ENCODE measurements at regions not wholly inside any gene's neighbourhood (a gene's known extent, or its start where the extent isn't known, plus 50 kb on each side); places are given as distances from the start of the nearest gene placed in this dataset.

GRCh38 chr2:217283460-217283859 is 423.6 kb upstream of the TNP1 start:
- TF ChIP-seq CTCF (IDR thresholded peaks at IDR 0.05) (no peak), POLR2A (IDR thresholded peaks at IDR 0.05) (no peak)

Data from testis (tissue), 2 donors.